ENCODE measurements at regions not wholly inside any gene's neighbourhood (a gene's known extent, or its start where the extent isn't known, plus 50 kb on each side); places are given as distances from the start of the nearest gene placed in this dataset.
"Not testable (repeated sequence)": the region's sequence is repeated elsewhere in the genome, so short reads cannot be mapped to it uniquely, and the experiment has no call there.

DNA sequence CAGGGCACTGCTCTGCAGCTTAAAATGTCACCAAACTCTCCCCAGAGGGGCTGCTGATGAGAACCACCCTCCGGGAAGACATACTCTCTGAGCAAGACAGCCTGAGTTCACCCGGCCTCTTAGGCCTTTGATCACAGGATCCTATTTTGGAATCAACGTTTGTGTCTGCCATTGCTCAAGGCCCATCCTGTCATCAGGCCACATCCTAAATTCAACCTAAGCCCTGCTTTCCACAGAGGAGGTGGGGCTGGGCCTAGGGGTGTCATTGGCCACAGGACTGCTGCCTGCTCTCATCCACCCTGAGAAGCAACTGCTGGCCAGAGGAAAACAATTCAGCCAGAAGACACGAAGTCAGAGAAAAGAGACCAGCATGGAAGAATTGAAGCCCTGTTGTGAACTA is 351.1 kb upstream of the IRX2 start:
- no peak for FAIRE-seq

DNA sequence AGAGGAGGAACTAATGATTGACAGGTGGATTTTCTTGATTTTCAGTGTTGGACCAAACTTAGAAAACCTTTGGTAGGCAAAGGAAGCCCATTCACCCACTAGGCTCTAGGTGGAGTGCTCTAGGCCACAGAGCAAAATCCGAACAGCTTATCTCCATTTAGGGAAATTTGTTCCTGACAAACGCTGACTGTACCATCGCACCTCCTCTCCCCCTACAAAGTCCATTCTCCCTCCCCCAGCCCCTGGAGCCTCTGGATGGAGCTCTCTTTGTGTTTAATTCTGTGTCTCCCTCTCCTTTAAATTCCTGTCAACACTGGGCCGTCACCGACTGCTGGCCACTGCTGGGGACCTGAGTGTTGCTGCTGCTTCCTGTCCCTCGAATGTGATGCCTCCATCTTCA is 350.1 kb upstream of the IRX2 start:
- FAIRE-seq = no peak

DNA sequence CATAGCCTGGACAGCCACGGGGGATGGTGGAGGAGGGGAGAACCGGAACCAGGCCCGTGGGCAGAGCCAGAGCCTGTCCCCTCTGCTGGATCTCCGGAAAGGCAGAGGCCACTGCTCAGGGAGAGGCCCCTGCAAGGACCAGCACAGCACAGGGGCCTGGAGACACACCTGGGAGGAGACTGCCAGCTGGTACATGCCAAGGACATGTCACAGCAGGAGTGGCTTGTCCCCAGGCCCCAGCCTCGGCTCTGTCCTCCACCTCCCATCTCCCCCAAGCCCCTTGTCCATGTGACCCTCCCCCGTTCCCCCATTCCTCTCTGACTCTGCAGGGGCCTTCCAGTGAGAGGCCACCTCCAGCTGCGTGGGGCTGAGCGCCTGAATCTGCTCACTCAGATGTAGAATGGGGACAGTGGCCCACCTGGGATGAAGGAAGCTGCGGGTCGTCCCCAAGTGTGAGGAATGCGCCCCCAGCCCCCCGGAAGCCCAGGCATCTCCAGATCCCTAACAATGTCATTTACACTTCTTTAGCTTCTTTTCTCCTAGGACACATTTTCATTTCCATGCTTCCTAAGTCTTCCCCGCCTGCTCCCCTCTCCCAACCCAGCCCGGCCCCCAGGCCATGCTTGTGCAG is 349.6 kb upstream of the IRX2 start:
- FAIRE-seq = no peak

DNA sequence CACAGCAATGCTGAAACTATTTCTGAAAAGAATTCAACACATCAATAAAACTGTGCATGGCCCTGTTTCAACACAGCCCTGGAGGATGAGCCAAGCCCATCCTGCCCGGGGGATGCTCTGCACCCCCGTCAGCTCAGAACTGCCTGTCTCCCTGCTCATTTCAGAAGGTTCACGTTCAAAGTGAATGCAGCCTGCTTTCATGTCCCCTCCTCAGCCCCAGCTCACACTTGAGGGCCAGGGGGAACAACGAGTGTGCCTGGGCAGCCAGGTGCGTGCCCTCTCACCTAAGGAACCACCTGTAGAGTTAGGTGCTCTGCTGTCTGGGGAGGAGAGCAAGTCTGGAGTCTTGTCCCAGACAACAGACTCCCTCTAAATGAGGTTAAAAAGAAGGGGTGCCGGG is 348.5 kb upstream of the IRX2 start:
- FAIRE-seq = no peak

DNA sequence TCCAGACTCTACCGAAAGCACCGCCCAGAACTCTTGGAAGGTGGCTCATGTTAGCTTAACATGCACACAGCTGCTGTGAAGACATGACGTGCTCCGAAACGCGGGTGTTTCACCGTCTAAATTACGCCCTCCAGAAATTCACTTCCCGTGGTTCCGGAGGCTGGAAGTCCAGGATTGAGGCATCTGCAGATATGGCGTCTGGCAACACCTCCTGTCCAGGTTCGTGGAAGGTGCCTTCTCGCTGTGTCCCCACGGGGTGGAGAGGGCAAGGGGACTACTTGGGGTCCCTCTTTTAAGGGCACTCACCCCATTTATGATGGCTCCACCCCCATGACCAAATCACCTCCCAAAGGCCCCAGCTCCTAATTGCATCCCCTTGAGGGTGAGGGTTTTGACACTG is 348.0 kb upstream of the IRX2 start:
- FAIRE-seq = no peak

DNA sequence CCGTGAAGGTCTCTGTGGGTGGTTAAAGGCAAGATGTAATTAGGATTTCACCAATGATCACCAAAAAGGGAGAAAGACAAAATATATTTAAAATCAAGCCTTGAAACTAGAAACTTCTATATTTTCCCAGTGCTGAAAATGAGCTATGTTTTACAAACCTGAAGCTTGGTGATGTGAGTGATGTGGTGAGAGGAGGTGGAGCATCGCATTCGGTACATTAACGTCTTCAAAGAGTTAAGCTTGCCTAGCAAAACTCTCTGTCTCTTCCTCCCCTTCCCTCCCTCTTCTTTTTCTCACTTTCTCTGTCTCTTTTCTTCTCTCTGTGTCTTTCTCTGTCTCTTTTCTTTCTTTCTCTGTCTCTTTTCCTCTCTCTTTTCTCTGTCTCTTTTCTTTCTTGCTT is 347.3 kb upstream of the IRX2 start:
- FAIRE-seq = no peak

DNA sequence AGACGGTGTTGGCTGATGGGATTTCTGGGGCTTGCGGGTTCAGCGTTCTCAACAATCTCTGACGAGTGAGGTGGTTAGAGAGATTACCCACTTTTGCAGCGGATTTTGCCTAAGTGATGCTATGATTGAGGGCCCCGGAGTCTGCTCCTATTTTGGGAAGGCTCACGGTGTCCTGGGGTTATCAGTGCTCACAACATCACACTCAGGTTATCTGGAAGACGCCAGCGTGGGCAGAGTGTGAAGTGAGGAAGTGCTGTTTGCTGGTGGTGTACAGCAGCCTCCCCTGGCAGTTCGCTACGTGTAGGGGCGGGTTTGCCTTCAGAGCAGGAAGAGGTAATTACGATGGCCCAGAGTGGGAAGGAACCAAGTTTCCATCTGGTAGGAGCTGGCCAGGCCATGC is 341.2 kb upstream of the IRX2 start:
- FAIRE-seq = no peak

DNA sequence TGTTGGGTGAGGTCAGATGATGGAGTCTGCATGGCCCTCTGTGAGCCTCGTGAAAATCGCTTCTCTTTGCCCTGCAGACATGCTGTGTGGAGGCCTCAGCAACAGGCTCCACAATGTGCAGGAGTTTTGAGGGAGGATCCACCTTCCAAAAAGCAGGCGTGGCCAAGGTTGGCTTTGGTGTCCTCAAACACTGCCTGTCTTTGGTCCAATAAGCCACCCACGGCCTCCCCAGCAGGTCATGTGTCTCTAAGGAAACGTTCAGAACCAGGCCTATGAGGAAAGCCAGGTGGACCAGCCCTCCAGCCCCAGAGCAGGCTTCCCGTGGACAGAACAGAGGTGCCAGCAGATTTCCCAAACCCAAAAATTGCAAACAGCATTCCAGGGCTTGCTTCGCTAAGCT is 340.7 kb upstream of the IRX2 start:
- no peak for FAIRE-seq

DNA sequence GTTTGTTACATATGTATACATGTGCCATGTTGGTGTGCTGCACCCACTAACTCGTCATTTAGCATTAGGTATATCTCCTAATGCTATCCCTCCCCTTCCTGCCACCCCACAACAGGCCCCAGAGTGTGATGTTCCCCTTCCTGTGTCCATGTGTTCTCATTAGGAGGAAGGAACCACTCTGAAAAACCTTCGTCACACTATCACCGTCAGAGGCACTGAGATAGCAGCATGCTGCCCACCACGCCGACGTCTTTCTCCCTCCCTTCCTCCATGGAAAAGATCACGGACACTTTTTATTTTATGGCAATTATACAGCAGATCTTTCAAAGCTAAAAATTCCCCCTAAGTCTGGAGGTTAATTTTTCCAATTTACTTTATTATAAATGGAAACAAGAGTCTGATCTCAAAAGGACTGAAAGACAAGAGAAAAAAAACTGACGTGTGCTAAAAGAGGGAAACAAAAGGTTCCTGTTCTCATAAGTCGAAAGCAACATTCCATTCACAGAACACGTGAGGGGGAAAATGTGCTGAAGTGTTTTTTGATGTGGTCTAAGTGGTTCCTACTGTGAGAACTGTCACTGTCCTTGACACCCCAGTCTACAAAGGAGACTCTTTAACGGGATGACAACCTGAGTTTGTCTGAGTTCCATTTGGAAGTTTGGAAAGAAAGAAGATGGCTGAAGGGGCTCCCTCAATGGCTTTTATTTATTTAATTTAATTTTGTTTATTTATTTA is 339.7 kb upstream of the IRX2 start:
- no peak for FAIRE-seq

DNA sequence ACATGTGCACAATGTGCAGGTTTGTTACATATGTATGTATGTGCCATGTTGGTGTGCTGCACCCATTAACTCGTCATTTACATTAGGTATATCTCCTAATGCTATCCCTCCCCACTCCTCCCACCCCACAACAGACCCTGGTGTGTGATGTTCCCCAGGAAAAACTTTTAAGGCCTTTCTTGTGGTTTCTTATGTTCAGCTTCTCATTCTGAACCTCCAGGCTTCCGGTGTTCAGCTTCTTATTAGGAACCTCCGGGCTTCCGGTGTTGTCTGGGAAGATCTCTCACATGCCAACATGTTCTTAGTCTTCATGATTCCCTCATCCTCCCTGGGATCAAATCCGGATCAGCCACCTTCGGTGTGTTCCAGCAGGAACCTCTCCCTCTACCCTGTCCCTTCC is 338.8 kb upstream of the IRX2 start:
- not testable (repeated sequence) for FAIRE-seq

DNA sequence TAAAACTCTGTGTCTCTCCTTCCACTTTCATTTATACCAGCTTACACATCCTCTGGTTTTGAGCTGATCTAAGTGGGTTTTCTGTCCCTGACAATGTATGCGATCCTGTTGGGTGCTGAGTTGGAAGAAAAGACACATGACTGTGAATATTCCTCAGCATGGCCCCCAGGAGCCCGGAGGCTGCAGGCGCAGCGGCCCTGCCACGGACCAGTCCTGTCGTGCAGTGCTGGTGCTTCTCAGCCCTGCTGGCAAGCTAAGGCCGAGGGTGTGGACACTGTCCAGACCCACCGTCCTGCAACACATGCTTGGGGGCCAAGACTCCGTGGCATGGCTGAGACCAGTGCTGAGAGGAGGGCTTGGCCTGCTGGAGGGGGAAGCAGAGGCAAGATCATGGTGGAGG is 328.9 kb upstream of the IRX2 start:
- FAIRE-seq = no peak

DNA sequence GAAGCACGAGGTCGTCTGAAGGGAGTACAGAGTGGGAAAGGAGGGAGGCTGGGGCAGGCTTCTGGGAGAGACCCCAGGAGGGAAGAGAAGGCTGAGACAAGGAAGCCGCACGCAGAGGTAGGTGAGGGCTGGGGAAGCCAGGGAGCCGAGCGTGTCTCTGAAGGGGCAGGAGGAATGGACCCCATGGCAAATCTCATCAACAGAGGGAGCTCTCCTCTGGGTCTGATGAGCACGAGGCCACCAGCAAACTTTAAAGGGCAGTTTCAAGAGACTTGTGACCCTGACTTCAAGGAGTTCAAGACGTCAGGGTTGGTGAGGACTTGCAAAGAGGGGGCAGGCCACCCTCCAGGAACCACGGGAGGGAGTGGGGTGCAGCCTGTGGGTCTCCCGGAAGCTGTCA is 326.2 kb upstream of the IRX2 start:
- FAIRE-seq = no peak

DNA sequence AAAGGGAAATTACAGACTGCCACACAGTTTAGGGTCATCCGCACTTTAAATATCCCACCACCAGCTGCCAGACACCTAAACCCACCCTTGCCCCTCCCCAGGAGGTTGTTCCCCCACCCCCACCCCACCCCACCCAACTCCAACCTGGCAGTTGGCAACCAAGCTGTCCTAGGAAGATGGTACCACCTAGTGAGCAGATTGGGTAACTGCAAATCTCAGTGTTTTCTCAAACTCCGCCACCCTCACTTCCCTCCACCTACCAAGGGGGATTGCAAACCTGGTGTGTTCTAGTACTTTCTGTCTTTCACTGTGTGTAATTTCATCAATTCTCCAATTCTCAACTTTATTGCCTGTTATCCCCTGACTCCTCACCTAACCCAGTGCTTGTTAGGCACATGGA is 323.8 kb upstream of the IRX2 start:
- no peak for FAIRE-seq

DNA sequence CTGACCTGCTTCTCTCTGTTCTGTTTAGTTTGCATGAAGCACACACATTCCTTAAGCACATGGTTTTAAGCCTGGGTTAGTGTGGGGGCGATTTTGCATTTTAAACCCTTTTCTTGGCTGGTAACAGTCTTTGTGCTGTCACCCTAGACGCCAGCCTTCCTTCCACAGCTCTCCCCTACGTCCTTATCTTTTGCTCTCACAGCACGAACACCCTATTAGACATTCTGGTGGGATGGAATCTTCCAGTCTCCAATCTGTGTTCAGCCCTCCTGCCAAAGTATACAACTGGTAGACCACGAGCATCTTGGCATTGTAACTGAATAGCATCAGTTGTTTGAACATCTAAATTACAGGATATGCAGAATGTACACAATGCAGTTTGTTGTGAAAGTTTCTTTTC is 316.9 kb upstream of the IRX2 start:
- FAIRE-seq = no peak

DNA sequence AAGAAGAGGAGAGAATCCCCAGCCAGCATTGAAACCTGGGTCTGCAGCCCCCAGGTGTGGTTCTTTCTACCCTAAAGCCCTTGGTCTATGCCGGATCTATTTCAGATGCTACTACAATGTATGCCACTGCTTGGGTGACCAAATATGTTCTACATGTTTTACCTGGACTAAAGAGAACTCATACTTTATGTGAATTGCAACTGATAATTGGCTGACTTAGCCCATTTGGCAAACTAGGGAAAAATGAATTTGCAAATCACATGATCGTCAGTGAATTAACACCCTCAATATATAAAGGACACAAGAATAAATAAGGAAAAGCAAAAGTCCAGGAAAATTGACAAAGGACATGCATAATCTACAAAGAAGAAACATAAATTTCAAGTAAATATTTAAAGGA is 308.8 kb upstream of the IRX2 start:
- FAIRE-seq = no peak

DNA sequence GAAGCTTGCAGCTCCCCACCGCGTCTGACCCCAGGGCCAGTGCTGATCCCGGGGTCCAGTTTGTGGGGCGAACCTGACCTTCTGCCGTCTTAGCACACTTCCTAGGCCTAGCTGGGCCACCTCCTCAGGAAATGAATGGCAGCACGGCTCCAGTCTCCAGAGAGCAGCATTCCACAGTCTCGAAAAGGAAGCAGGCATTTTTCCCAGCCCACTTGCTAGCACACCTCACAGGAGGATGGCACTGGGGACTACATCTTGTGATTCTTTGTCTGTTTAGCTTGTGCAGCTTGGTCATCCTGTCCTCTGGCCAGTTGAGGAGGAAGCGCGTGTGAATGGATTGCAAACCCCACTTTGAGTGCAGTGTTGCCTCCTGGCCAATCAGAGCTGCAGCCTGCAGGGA is 308.0 kb upstream of the IRX2 start:
- FAIRE-seq = no peak

DNA sequence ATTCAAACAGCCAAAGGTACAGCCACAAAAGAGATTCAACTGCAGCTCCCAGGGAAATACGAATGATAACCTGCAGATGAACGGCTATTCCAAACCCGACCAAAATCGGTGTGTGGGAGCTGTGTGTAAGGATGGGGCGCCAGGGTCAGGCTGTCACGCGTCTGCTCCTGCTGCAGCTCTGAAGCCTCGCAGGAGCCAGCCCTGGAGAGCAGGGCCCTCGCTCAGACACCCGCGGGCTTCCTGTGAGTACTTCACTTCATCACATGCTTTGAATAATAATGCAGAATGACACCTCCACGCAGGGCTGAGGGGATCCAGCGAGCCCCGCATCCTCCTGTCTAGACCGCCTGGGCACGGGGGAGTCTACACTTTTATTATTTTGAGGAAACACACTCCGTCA is 307.5 kb upstream of the IRX2 start:
- no peak for FAIRE-seq

DNA sequence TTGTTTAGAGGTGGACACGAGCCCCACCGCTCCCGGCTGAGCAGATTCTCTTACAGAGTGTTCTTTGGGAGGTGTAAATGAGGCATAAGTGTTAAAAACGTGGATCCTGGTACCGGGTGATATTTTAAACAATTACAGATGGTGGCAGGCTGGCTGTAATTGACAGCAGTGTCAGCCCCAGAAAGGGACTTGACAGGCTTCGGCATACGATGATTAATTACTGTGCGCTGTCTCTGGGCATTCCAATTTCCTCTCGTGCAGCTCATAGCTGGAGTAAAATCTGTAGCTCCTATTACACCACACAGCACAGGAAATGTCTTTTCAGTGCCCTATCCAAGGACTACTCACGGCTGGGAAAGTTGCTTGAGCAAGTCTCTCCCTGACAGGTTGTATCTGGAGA is 305.4 kb upstream of the IRX2 start:
- FAIRE-seq = no peak

DNA sequence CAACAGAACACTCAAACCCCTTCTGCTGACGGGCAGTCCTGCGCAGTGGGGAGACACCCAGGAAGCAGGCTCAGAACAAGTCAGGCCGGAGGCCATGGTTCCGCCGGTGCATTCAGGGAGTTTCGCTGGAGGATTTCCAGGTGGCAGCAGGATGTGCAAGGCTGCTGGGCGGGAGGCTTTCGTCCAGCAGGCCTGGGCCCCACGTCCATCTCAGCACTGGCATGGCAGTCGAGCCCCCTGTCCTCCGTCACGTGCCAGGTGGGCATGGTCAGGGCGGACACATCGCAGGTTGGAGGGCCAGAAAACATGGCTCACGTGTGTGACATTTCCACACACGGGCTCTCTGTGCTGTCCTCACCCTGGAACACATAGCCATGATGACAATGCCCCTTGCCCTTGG is 299.9 kb upstream of the IRX2 start:
- FAIRE-seq = no peak

DNA sequence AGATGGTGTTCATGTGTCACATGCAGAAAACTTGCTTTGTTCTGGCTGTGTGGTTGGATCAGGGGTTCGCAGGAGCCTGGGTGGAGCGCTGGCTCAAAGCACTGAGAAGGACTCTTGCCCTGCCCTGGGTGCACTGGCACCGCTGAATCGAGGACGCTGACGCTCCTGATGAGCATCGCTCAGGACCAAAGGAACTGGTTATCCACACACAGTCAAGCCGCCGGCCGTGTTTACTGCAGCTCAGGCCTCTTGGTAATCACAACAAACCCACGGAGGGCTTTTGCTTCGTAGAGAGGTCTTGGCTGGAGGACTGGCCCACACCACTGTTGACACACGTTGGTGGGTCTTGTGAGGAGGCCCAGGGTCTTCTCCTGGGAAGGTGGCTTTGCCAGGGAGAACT is 299.4 kb upstream of the IRX2 start:
- FAIRE-seq = no peak

DNA sequence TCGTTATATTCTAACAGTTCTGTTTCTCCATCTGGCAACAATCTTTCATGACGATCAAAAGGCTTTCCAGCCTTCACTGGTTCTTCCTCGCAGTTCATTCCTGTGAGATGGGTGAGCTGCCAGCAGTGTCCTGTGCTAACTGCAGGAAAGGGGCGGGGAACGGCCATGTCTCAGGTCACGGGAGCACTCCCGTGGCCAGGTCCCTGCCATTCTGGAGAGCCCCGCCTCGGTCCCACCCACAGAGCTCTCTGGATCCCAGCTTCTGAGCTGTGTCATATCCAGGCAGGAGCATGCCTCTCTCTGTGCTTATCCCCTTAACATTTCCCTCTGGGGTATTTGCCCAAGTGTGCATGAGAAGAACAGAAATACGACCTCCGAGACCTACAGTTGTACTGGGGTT is 297.8 kb upstream of the IRX2 start:
- no peak for FAIRE-seq

DNA sequence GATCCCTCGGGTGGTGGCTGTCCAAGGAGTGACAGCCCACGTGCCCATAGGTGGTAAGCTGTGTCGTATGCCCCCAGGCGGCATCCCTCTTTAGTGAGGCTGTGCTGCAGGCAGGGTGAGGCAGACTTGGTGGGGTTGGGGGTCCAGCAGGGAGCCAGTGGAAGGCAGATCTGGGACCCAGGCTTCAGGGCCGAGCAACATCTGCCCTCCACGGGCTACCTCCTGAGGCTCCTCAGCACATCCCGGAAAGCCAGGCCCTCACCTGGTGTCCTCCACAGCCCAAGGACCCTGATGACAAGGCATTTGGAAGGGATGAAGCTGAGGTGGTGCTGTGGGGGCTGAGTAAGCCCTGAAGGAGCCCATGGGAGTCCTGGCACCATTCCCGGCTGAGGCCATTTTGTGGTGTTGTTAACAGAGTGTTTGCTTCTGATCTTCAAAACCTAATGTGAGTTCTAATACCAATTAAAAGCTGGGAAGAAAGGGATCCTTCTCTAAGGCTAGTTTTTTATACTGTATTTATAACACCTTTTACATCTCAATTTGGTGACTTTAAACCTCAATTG is 295.8 kb upstream of the IRX2 start:
- FAIRE-seq = no peak

DNA sequence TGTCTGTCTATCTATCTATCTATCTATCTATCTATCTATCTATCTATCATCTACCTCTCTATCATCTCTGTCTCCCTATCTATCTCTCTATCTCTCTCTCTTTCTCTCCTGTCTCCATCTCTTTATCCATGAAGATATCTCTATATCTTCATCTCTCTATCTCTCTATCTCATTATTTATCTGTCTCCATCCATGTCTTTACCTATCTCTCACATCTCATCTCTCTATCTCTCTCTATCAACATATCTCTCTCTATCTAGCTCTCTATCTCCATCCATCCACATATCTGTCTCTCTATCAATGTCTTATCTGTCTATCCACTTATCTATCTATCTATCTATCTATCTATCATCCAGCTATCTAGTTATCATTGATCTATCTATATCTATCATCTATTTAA is 292.1 kb upstream of the IRX2 start:
- FAIRE-seq = no peak

DNA sequence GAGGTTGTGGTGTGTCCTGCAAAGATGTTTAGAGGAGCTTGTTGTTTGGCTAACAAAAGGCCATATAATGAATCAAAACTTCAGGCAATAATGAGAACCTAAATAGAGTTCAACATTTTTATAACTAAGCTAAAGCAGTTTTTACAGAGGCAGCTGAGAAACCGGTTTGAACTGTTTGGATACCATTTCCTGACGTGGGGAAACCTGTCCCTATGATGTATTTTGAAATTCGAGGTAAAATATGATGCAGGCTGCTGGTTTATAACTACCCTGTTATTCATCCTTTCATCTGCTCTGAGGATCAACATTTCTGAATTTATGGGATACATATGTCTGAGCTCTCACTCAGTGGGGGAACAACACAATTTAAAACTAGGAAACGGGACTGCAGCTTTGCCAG is 289.5 kb upstream of the IRX2 start:
- FAIRE-seq = no peak

Data from endometrium (tissue), 2 donors.